ENCODE measurements at regions not wholly inside any gene's neighbourhood (a gene's known extent, or its start where the extent isn't known, plus 50 kb on each side); places are given as distances from the start of the nearest gene placed in this dataset.

DNA sequence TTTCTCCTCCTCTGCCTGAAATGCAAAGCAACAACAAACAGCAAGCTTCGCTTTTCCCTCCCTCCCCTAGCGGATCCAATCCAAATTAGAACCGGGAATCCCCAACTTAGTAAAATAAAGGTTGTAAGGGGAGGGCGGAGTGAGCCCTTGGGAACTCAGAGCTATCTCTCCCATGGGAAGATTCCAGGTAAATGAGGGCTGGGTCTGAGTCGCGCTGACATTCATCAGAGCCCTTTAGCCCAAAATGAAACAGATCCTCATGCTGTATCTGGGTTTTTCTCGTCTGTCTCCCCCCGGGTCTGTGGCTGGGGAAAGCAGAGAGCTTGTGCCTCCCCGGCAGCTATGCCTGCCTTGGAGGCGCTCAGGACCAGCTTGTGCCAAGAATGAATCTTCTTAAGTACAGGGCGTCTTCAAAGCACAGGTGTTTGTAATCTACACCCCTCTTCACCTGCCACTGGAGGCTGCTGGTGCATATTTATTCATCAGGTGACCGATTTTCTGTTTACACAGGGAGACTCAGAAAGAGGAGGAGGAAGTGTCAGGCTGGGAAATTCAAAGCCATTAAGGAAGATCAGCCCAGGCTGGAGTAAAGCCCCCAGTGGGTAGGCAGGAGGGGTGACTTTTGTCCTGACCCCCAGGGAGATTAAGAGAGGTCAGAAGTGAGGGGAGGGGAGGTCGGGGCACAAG is 55.0 kb upstream of the GSE1 start:
- Histone ChIP-seq H4K20me1 (ENCODE audit: insufficient read depth, low read length) (peaks cover 68% of the 10 kb centered on the region), H3K9ac (ENCODE audit: low read depth, low read length) (no peak overlapping the region), H3K23ac (ENCODE audit: low read depth, low read length) (peak overlapping the region; percentile 67; the same call in 1 of the 2 replicates), H2AFZ (replicated peaks; ENCODE audit: low read length, poor library complexity) (no peak overlapping the region), H3K4ac (ENCODE audit: low read depth, low read length) (no peak overlapping the region), H3K4me1 (ENCODE audit: control insufficient read depth, insufficient read depth, low read length) (peaks cover 14% of the 10 kb centered on the region), H4K91ac (ENCODE audit: insufficient read depth, low read depth, low read length) (no peak overlapping the region), H3K36me3 (ENCODE audit: control insufficient read depth, insufficient read depth, low read length) (no peaks in the 10 kb centered on the region), H4K8ac (ENCODE audit: low read depth in 2 of 2, low read length in 2 of 2) (no peak overlapping the region), H3K79me1 (ENCODE audit: low read depth in 1 of 2, low read length in 2 of 2) (peaks cover 10 to 76% of the 10 kb centered on the region in 2 experiments; a peak in 3 of 4 replicates), H2BK5ac (ENCODE audit: low read depth, low read length, poor library complexity, severe bottlenecking) (no peak overlapping the region), H3K14ac (replicated peaks; ENCODE audit: low read depth, low read length) (no peak overlapping the region), H3K4me2 (ENCODE audit: low read depth, low read length) (peak overlapping the region; percentile 81), H3K27ac (ENCODE audit: insufficient read depth, low read length) (no peak overlapping the region), H3K4me3 (ENCODE audit: insufficient read depth, low read depth, low read length) (no peak overlapping the region), H2BK15ac (ENCODE audit: low read depth, low read length) (no peak overlapping the region), H2BK20ac (ENCODE audit: low read depth, low read length) (no peak overlapping the region), H2BK120ac (ENCODE audit: low read depth, low read length) (no peak overlapping the region), H3K9me3 (ENCODE audit: control insufficient read depth, insufficient read depth, low read length) (no peaks in the 10 kb centered on the region), H3K9me1 (ENCODE audit: insufficient read depth, low read length) (0 out of 2 replicates have a peak, but pooled peaks cover 3% of the 10 kb centered on the region), H2AK5ac (ENCODE audit: low read depth, low read length) (no peak overlapping the region), H2AK9ac (replicated peaks; ENCODE audit: low read depth, low read length, poor library complexity) (no peak overlapping the region), H4K5ac (ENCODE audit: low read depth, low read length) (no peak overlapping the region), H3K56ac (ENCODE audit: extremely low read depth, insufficient read depth, low read length) (no peak overlapping the region), H3K27me3 (ENCODE audit: control insufficient read depth, insufficient read depth, low read length) (no peaks in the 10 kb centered on the region), H3K18ac (ENCODE audit: low read depth, low read length) (no peak overlapping the region)
- dilution Hi-C loops (cut with HindIII; ENCODE audit: low sequenced_read_pairs, unreplicated experiment) = no loop called here
- intact Hi-C loops (cut with micrococcal nuclease) = loop anchor here (5.0 to 10.0 kb wide), 2 partner anchors 136 to 163 kb away; no protein-coding TSS in a partner anchor
- CTCF ChIA-PET = interaction anchor here (0.5 to 1.3 kb wide), 3 partner anchors 58 to 305 kb away, joined by 3 to 6 read pairs (median 3); no protein-coding TSS in a partner anchor
- POLR2A ChIA-PET (ENCODE audit: unreplicated experiment) = interaction anchor here (0.9 kb wide), 1 partner anchor 16 kb away, joined by 3 read pairs; no protein-coding TSS in a partner anchor
- no peak for ATAC-seq (ENCODE audit: low read depth)
- TF ChIP-seq NFE2L2 (IDR thresholded peaks at IDR 0.05; ENCODE audit: low read depth, low read length) (no peak), MXI1 (IDR thresholded peaks at IDR 0.05; ENCODE audit: borderline replicate concordance, low read depth, low read length) (no peak), MAZ (IDR thresholded peaks at IDR 0.05; ENCODE audit: borderline replicate concordance, low read depth, low read length) (no peak), BHLHE40 (IDR thresholded peaks at IDR 0.05; ENCODE audit: low read depth, low read length) (no peak), FOS (IDR thresholded peaks at IDR 0.05; ENCODE audit: low read depth, low read length) (no peak), MAFK (IDR thresholded peaks at IDR 0.05; ENCODE audit: low read depth, low read length) (no peak)
- in situ Hi-C loops (cut with MboI; ENCODE audit: low sequenced_read_pairs) = no loop called here
- DNase-seq = no peak
- 48% methylated on average over 3 of the region's 13 CpGs; no CpG with 5 or more reads in 1 of the 2 experiments for WGBS, 2 experiments (ENCODE audit: extremely low coverage in 2 of 2, insufficient read length in 1 of 2)
- BruUV-seq (replicated peaks) = no TSS peak

All from IMR-90 (cell line).